Kidney (tissue), 13 donors: ENCODE measurements at regions not wholly inside any gene's neighbourhood (a gene's known extent, or its start where the extent isn't known, plus 50 kb on each side); places are given as distances from the start of the nearest gene placed in this dataset.
A peak's percentile ranks its signal among the peaks of the same experiment; 100 is the strongest.
"Not testable (repeated sequence)": the region's sequence is repeated elsewhere in the genome, so short reads cannot be mapped to it uniquely, and the experiment has no call there.

Source experiments
- DNase-seq, 5 donors: peaks; one replicate each; pipeline ENCODE4 v3.0.0-alpha.2; 2013 to 2020
- FAIRE-seq: peaks from 2 replicates; lab custom pipeline; 2012; peaks lifted over from hg19 to GRCh38; lab: Jason Lieb, UNC
- H3K27ac ChIP-seq, 2 donors: one replicate each; pipeline ENCODE4 v1.7.0; 2013; ENCODE audit warnings: low read depth in 2 of 2, low read length in 2 of 2, inconsistent platforms in 1 of 2
- H3K27me3 ChIP-seq: one replicate; pipeline ENCODE4 v1.7.1; 2013; ENCODE audit warnings: low read length, inconsistent platforms; ENCODE audit not compliant: control insufficient read depth, insufficient read depth
- H3K36me3 ChIP-seq, 3 donors: one replicate each; pipeline versions ENCODE4 v1.7.0 to v1.7.1; 2013; ENCODE audit warnings: low read length in 3 of 3, control low read depth in 1 of 3, inconsistent platforms in 1 of 3; ENCODE audit not compliant: insufficient read depth in 3 of 3, control insufficient read depth in 2 of 3
- H3K4me1 ChIP-seq, 3 donors: one replicate each; pipeline versions ENCODE4 v1.7.0 to v1.7.1; 2013; ENCODE audit warnings: low read length in 3 of 3, inconsistent platforms in 1 of 3, low read depth in 1 of 3; ENCODE audit not compliant: control insufficient read depth in 2 of 3, insufficient read depth in 2 of 3
- H3K4me3 ChIP-seq, 3 donors: one replicate each; pipeline versions ENCODE4 v1.7.0 to v1.8.1; 2013; ENCODE audit warnings: low read length in 3 of 3, control low read depth in 1 of 3, inconsistent platforms in 1 of 3
- H3K9ac ChIP-seq, 3 donors: one replicate each; pipeline versions ENCODE4 v1.7.0 to v1.7.1; 2013; ENCODE audit warnings: low read length in 3 of 3, control low read depth in 1 of 3, inconsistent platforms in 1 of 3
- H3K9me3 ChIP-seq, 3 donors: one replicate each; pipeline versions ENCODE4 v1.7.0 to v1.7.1; 2013; ENCODE audit warnings: low read length in 3 of 3, control low read depth in 1 of 3, inconsistent platforms in 1 of 3; ENCODE audit not compliant: control insufficient read depth in 2 of 3, insufficient read depth in 1 of 3
- intact Hi-C: fragments of 100-400 bp; cut with DNase I; formaldehyde crosslinking; loops from one replicate; pipeline ENCODE4 v1.11.1; 2022
- TF ChIP-seq, protein P1 (sequence below): IDR thresholded peaks from 3 replicates; pipeline ENCODE4 v1.5.1; 2012; ENCODE audit warnings: mild to moderate bottlenecking, moderate library complexity, borderline replicate concordance; ENCODE audit not compliant: insufficient read depth; ENCODE audit errors: extremely low read depth
- donor health status: control.
- donor health status: control.
- donor health status: control.
- donor health status: control.
- donor health status: control.
- donor health status: DM: yes; HTN: yes; CAD: no.
- donor health status: Normal renal cell carcinoma (clear cell type).

DNA sequence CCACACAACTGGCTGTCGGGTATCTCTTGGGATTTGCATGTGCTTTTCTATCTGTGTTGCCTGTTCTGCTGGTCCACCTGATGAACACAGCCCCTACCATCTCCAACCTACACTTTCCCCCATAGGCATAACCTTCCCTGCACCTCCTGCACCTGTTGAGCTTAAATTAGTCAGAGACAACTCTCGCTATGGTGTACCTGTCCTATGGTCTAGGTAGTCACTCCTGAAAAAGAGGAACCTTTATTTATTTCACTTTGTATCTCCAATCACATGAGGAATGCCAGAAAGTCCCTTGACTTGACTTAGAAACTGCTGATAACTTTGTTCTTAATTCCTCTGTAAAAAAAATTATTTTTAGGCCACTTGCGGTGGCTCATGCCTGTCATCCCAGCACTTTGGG lies 338.1 kb downstream of the DHRSX start:
- FAIRE-seq (no peak), DNase-seq (no peak)
- TF ChIP-seq, protein P1, sequence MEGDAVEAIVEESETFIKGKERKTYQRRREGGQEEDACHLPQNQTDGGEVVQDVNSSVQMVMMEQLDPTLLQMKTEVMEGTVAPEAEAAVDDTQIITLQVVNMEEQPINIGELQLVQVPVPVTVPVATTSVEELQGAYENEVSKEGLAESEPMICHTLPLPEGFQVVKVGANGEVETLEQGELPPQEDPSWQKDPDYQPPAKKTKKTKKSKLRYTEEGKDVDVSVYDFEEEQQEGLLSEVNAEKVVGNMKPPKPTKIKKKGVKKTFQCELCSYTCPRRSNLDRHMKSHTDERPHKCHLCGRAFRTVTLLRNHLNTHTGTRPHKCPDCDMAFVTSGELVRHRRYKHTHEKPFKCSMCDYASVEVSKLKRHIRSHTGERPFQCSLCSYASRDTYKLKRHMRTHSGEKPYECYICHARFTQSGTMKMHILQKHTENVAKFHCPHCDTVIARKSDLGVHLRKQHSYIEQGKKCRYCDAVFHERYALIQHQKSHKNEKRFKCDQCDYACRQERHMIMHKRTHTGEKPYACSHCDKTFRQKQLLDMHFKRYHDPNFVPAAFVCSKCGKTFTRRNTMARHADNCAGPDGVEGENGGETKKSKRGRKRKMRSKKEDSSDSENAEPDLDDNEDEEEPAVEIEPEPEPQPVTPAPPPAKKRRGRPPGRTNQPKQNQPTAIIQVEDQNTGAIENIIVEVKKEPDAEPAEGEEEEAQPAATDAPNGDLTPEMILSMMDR, result no peak

DNA sequence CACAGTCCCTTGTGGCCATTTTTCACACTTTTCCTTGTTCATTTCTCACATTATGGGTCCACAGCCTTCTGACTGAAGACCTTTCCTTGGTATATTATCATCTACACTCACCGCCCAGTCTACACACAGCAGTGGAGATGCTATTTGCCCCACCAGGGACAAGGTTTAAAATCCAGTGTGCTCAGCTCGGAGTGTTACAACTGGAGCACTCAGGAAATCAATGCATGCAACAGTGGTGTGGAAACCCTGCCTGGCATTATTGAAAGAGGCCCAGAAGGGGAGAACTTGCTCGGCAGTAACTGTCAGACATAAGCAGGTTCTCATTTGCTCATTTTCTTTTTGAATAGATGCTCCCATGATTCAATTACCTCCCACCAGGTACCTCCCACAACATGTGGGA lies 340.9 kb downstream of the DHRSX start:
- H3K9ac ChIP-seq, result no peak overlapping the region
- DNase-seq (no peak), FAIRE-seq (no peak)
- no peaks in the 10 kb centered on the region for H3K27me3 ChIP-seq
- no peak overlapping the region for H3K27ac ChIP-seq
- TF ChIP-seq, protein P1, result no peak
- no peaks in the 10 kb centered on the region for H3K9me3 ChIP-seq
- H3K4me3 ChIP-seq, result no peak overlapping the region
- no peaks in the 10 kb centered on the region for H3K4me1 ChIP-seq
- intact Hi-C loops, result no loop called here
- H3K36me3 ChIP-seq, result no peaks in the 10 kb centered on the region

More for the DNA sequence above, 338.1 kb downstream of the DHRSX start:
- Histone ChIP-seq H3K9me3 (no peaks in the 10 kb centered on the region), H3K36me3 (no peaks in the 10 kb centered on the region), H3K9ac (no peak overlapping the region), H3K4me3 (no peak overlapping the region), H3K27ac (no peak overlapping the region), H3K27me3 (no peaks in the 10 kb centered on the region), H3K4me1 (no peaks in the 10 kb centered on the region)
- intact Hi-C loops, result no loop called here

- DNase-seq, result no peak
- H3K36me3 ChIP-seq, result no peaks in the 10 kb centered on the region
- TF ChIP-seq, protein P1, result no peak
- no peaks in the 10 kb centered on the region for H3K4me1 ChIP-seq
- H3K9me3 ChIP-seq, result no peaks in the 10 kb centered on the region
- no peak for FAIRE-seq
- no peak overlapping the region for H3K9ac ChIP-seq
- H3K27ac ChIP-seq, result no peak overlapping the region
- intact Hi-C loops, result no loop called here
- H3K27me3 ChIP-seq, result no peaks in the 10 kb centered on the region
- no peak overlapping the region for H3K4me3 ChIP-seq
Observed at GRCh38 chrX:2159393-2159792, 341.4 kb downstream of the DHRSX start.

DNA sequence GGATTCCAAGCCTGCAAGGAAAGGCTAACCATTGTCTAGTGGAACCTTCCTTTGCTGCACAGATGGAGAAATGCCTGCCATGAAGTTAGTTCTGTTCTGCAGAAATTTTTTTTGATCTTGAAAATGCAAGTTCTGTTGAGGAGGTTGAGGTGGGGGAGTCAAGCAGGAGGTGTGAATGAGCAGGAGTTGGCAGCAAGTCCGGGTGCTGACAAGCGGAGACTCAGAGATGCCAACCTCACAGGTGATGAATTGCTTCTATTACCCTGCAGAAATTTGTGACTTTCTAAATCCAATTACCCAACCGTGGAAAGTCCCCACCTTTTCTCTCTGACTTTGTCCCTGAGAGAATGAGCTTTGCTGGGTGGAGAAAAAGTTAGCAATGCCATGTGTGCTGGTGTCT lies 350.1 kb downstream of the DHRSX start:
- peaks cover 0 to 4% (median 0%) of the 10 kb centered on the region in 3 donors for H3K9me3 ChIP-seq
- no peaks in the 10 kb centered on the region for H3K27me3 ChIP-seq
- intact Hi-C loops, result no loop called here
- DNase-seq (peak in 1 of 5 donors; percentile 2), FAIRE-seq (no peak)
- no peaks in the 10 kb centered on the region for H3K4me1 ChIP-seq
- no peaks in the 10 kb centered on the region for H3K36me3 ChIP-seq
- TF ChIP-seq, protein P1, result no peak
- H3K9ac ChIP-seq, result no peak overlapping the region
- H3K27ac ChIP-seq, result no peak overlapping the region
- no peak overlapping the region for H3K4me3 ChIP-seq

DNA sequence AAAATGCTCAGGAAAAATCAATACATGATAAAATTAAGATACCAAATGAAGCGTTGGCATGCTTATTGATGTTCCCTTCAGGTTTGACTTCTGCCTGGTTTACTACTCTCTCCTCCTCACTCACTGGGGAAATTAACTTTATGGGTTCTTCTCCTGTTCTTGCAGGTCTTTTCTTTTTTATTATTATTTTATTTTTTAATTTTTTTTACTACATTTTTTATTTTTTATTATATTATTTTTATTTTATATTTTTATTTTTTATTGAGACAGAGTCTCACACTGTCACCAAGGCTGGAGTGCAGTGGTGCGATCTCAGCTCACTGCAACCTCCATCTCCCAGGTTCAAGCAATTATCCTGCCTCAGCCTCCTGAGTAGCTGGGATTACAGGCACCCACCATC lies 350.8 kb downstream of the DHRSX start:
- H3K9ac ChIP-seq, intact Hi-C loops, H3K27me3 ChIP-seq, H3K4me1 ChIP-seq, FAIRE-seq, DNase-seq, H3K4me3 ChIP-seq, H3K27ac ChIP-seq, H3K36me3 ChIP-seq, H3K9me3 ChIP-seq: not testable (repeated sequence)

GRCh38 chrX:2149055-2149454 lies 351.7 kb downstream of the DHRSX start:
- H3K4me1 ChIP-seq, FAIRE-seq, H3K27ac ChIP-seq, H3K4me3 ChIP-seq, H3K9ac ChIP-seq, H3K27me3 ChIP-seq, H3K9me3 ChIP-seq, H3K36me3 ChIP-seq, DNase-seq, intact Hi-C loops: not testable (repeated sequence)
